K562 (cell line): ENCODE measurements at regions not wholly inside any gene's neighbourhood (a gene's known extent, or its start where the extent isn't known, plus 50 kb on each side); places are given as distances from the start of the nearest gene placed in this dataset.

ENCODE experiments used
- ATAC-seq: fragments of 200-7000 bp; cut with Tn5 transposase; 3 replicates; pipeline ENCODE4 v1.9.1; 2020; ENCODE audit warnings: moderate library complexity
- BruUV-seq: library from RNA; stranded (reverse); fragments of 400-500 nt; replicated peaks from 2 replicates; lab custom pipeline; 2021; lab: Mats Ljungman, UMichigan
- CTCF ChIA-PET: fragments of 300-600 bp; formaldehyde crosslinking; extraction: SDS; loops from one replicate; lab custom pipeline; 2021; ENCODE audit warnings: low intra/inter-chr PET ratio; lab: Yijun Ruan, JAX
- POLR2A ChIA-PET: fragments of 300-600, 350-650 bp; sonication (Branson Sonifier 250); formaldehyde crosslinking; extraction: SDS; loops from one replicate; lab custom pipeline; 2021; ENCODE audit warnings: antibody characterized with exemption, inconsistent platforms; lab: Yijun Ruan, JAX
- DNase-seq, 4 experiments: peaks; one replicate each; pipeline versions ENCODE4 v3.0.0 to v3.0.0-alpha.2; 2011 to 2018; ENCODE audit warnings: low spot score in 3 of 4, mixed read lengths in 3 of 4; ENCODE audit errors: extremely low read depth in 1 of 4
- FAIRE-seq: peaks from 2 replicates; lab custom pipeline; 2011; peaks lifted over from hg19 to GRCh38; lab: Jason Lieb, UNC
- H2AFZ ChIP-seq: 2 replicates; pipeline ENCODE4 v1.6.0; 2011; ENCODE audit warnings: low read depth, low read length, control low read depth, inconsistent platforms
- H3K27ac ChIP-seq: fragments of 200-600 bp; 3 replicates; pipeline ENCODE4 v1.8.0; 2011; ENCODE audit warnings: low read depth, mild to moderate bottlenecking, control low read depth, inconsistent platforms, low read length, moderate library complexity, mixed read lengths; ENCODE audit errors: extremely low read depth
- H3K27me3 ChIP-seq, 2 experiments: fragments of 300-600 bp in 1 of 2; 2 replicates in 1 of 2; 3 replicates in 1 of 2; pipeline versions ENCODE4 v1.6.0 to v1.8.0; 2011; ENCODE audit warnings: inconsistent platforms in 2 of 2, low read length in 2 of 2, mild to moderate bottlenecking in 1 of 2, mixed read lengths in 1 of 2, moderate library complexity in 1 of 2; ENCODE audit not compliant: control insufficient read depth in 2 of 2, insufficient read depth in 2 of 2
- H3K36me3 ChIP-seq: fragments of 300-600 bp; 3 replicates; pipeline ENCODE4 v1.8.0; 2011; ENCODE audit warnings: mild to moderate bottlenecking, low read length, inconsistent platforms; ENCODE audit not compliant: control insufficient read depth, insufficient read depth
- H3K4me1 ChIP-seq, 2 experiments: fragments of 200-600 bp in 1 of 2; replicated peaks in 1 of 2; 2 replicates in 1 of 2; 3 replicates in 1 of 2; pipeline versions ENCODE4 v1.5.1 to v1.8.0; 2011; ENCODE audit warnings: inconsistent platforms in 2 of 2, low read length in 2 of 2, mild to moderate bottlenecking in 1 of 2, mixed read lengths in 1 of 2, moderate library complexity in 1 of 2; ENCODE audit not compliant: control insufficient read depth in 2 of 2, insufficient read depth in 2 of 2
- H3K4me2 ChIP-seq: 2 replicates; pipeline ENCODE4 v1.6.1; 2011; ENCODE audit warnings: low read length, control low read depth, inconsistent platforms, mixed read lengths; ENCODE audit not compliant: insufficient read depth
- H3K4me3 ChIP-seq: fragments of 200-600 bp; sonication (generic), shearing (Covaris generic); 2 replicates; pipeline ENCODE4 v1.5.1; 2016; ENCODE audit warnings: control low read depth, inconsistent platforms
- H3K79me2 ChIP-seq: fragments of 200-600 bp; 3 replicates; pipeline ENCODE4 v1.8.0; 2011; ENCODE audit warnings: low read length, inconsistent platforms; ENCODE audit not compliant: control insufficient read depth, insufficient read depth
- H3K9ac ChIP-seq, 2 experiments: 2 replicates each; pipeline versions ENCODE4 v1.6.0 to v1.6.1; 2011; ENCODE audit warnings: low read depth in 2 of 2, low read length in 2 of 2, control low read depth in 1 of 2, inconsistent platforms in 1 of 2, mild to moderate bottlenecking in 1 of 2, mixed read lengths in 1 of 2; ENCODE audit not compliant: insufficient read depth in 1 of 2
- H3K9me1 ChIP-seq: one replicate; pipeline ENCODE4 v1.6.0; 2011; ENCODE audit warnings: inconsistent platforms, mild to moderate bottlenecking, low read length, moderate library complexity; ENCODE audit not compliant: control insufficient read depth, insufficient read depth
- H3K9me3 ChIP-seq: replicated peaks from 2 replicates; pipeline ENCODE4 v1.5.1; 2011; ENCODE audit warnings: low read depth, low read length, inconsistent platforms; ENCODE audit not compliant: control insufficient read depth, insufficient read depth
- H4K20me1 ChIP-seq: replicated peaks from 2 replicates; pipeline ENCODE4 v1.6.1; 2011; ENCODE audit warnings: low read length, inconsistent platforms, mixed read lengths; ENCODE audit not compliant: control insufficient read depth, insufficient read depth
- BCOR ChIP-seq: fragments of 450-650 bp; IDR thresholded peaks from 2 replicates; pipeline ENCODE4 v1.6.1; 2016
- CBFB ChIP-seq: sonication (generic); formaldehyde crosslinking; IDR thresholded peaks from 2 replicates; pipeline ENCODE4 v1.4.0; 2020; ENCODE audit warnings: mild to moderate bottlenecking, missing genetic modification reagents
- CEBPG ChIP-seq, 3 experiments: fragments of 200-800 bp in 1 of 3; sonication (Bioruptor generic) in 1 of 3; sonication (generic) in 1 of 3; formaldehyde crosslinking in 1 of 3; IDR thresholded peaks in 2 of 3; conservative IDR thresholded peaks in 1 of 3; 2 replicates each; pipeline versions ENCODE4 v1.6.1 to v1.8.0; 2016 to 2022; ENCODE audit warnings: missing compliant biosample characterization in 2 of 3, missing genetic modification characterization in 2 of 3, mild to moderate bottlenecking in 1 of 3, missing genetic modification reagents in 1 of 3
- HDAC8 ChIP-seq: fragments of 450-650 bp; IDR thresholded peaks from 2 replicates; pipeline ENCODE4 v1.6.1; 2016; ENCODE audit warnings: mild to moderate bottlenecking, missing genetic modification characterization, moderate library complexity, missing compliant biosample characterization
- HES1 ChIP-seq: fragments of 450-650 bp; IDR thresholded peaks from 2 replicates; pipeline ENCODE4 v1.6.1; 2016; ENCODE audit warnings: low read depth, mild to moderate bottlenecking, moderate library complexity
- MCM5 ChIP-seq: fragments of 450-650 bp; IDR thresholded peaks from 2 replicates; pipeline ENCODE4 v1.6.1; 2016; ENCODE audit warnings: low read depth
- MEF2A ChIP-seq: IDR thresholded peaks from 2 replicates; pipeline ENCODE4 v1.6.1; 2011; ENCODE audit warnings: low read depth, mild to moderate bottlenecking, low read length, moderate library complexity; ENCODE audit not compliant: control insufficient read depth
- RBBP5 ChIP-seq: fragments of 200-600 bp; sonication (generic); IDR thresholded peaks from 2 replicates; pipeline ENCODE4 v1.6.1; 2012; ENCODE audit warnings: borderline replicate concordance, mild to moderate bottlenecking, low read length, control low read depth, inconsistent platforms; ENCODE audit not compliant: insufficient read depth, poor library complexity, severe bottlenecking
- SAFB2 ChIP-seq: fragments of 200-400 bp; formaldehyde crosslinking; IDR thresholded peaks from 2 replicates; pipeline ENCODE4 v1.6.1; 2018; ENCODE audit warnings: borderline replicate concordance, low read length, low read depth, moderate library complexity; ENCODE audit not compliant: severe bottlenecking
- SMARCB1 ChIP-seq: IDR thresholded peaks from 2 replicates; pipeline ENCODE4 v1.6.1; 2011; ENCODE audit warnings: improper control_type of control experiment, low read depth; ENCODE audit not compliant: insufficient read length
- TRIM24 ChIP-seq, 2 experiments: fragments of 450-650 bp; IDR thresholded peaks; 2 replicates each; pipeline ENCODE4 v1.6.1; 2016
- USF1 ChIP-seq: sonication (generic); formaldehyde crosslinking; IDR thresholded peaks from 2 replicates; pipeline ENCODE4 v1.9.0; 2022; ENCODE audit warnings: mild to moderate bottlenecking, missing genetic modification reagents
- ZNF12 ChIP-seq: sonication (generic); formaldehyde crosslinking; IDR thresholded peaks from 2 replicates; pipeline ENCODE4 v1.4.0; 2020; ENCODE audit warnings: mild to moderate bottlenecking, missing genetic modification reagents
- WGBS: fragments of 100-300 bp; shearing (Covaris generic); methylation state at CpG from one replicate; pipeline ENCODE4 v1.1.6; 2016; ENCODE audit warnings: low coverage, mixed read lengths; ENCODE audit not compliant: insufficient coverage; ENCODE audit errors: missing lambda C conversion rate; 5-methylcytosine and 5-hydroxymethylcytosine counted together
- in situ Hi-C: fragments of 300-500 bp; cut with MboI; formaldehyde crosslinking; loops from 4 replicates; pipeline ENCODE4 v1.15.0; 2018; ENCODE audit warnings: inconsistent platforms, mixed read lengths
- intact Hi-C: fragments of 100-400 bp; cut with micrococcal nuclease; formaldehyde crosslinking; loops from 2 replicates; pipeline ENCODE4 v1.14.2; 2022

DNA sequence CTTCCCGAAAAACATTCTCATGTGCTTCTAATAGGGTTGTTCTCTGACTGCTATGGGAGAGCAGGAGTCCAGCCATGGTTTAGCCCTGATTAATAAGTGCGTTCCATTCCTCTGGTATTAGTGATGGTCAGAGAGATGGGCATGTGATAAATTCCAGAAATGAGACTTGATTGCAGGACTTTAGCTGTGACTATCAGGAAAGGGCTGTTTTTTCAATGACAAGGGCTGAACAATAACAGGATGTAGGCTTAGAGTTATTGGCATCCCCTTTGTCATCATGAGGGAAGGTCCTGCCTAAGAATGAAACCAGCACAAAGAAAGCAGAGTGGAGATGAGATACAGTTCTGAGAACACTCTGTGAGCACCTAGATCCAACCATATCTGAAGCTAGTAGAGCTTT is 494.6 kb downstream of the MIAT start:
- intact Hi-C loops (no loop called here), in situ Hi-C loops (no loop called here)
- DNase-seq (no peak), ATAC-seq (no peak), FAIRE-seq (no peak)
- Histone ChIP-seq H3K4me2 (no peak overlapping the region), H3K36me3 (no peaks in the 10 kb centered on the region), H4K20me1 (no peaks in the 10 kb centered on the region), H3K27me3 (no peaks in the 10 kb centered on the region; a peak in 1 of 5 replicates), H3K9me1 (no peaks in the 10 kb centered on the region), H3K9ac (no peak overlapping the region), H3K4me3 (no peak overlapping the region), H3K79me2 (no peaks in the 10 kb centered on the region), H2AFZ (no peak overlapping the region), H3K27ac (no peak overlapping the region), H3K9me3 (no peaks in the 10 kb centered on the region), H3K4me1 (no peaks in the 10 kb centered on the region; a peak in 1 of 5 replicates)
- CTCF ChIA-PET, result no interaction called here
- TF ChIP-seq USF1 (CRISPR knock-in tag) (no peak), ZNF12 (CRISPR knock-in tag) (no peak), MCM5 (no peak), TRIM24 (IDR thresholded peaks at IDR 0.05) (no peak), SMARCB1 (no peak), RBBP5 (no peak), CBFB (CRISPR knock-in tag) (no peak), MEF2A (no peak), CEBPG (CRISPR knock-in tag; IDR thresholded peaks at IDR 0.05) (no peak), CEBPG (tag; conservative IDR thresholded peaks at IDR 0.05 in 1 of 2, IDR thresholded peaks at IDR 0.05 in 1 of 2) (no peak), SAFB2 (no peak), HES1 (no peak), HDAC8 (tag) (no peak), BCOR (no peak)
- 0% methylated on average over 2 of the region's 2 CpGs for WGBS
- POLR2A ChIA-PET, result interaction anchor here (0.6 to 0.8 kb wide), 2 partner anchors 18 to 1254 kb away, joined by 3 to 4 read pairs; no protein-coding TSS in a partner anchor
- BruUV-seq, result no TSS peak
